A673 (cell line): ENCODE measurements at regions not wholly inside any gene's neighbourhood (a gene's known extent, or its start where the extent isn't known, plus 50 kb on each side); places are given as distances from the start of the nearest gene placed in this dataset.

ENCODE experiments used
- BruUV-seq: library from RNA; stranded (reverse); fragments of 400-500 nt; replicated peaks from 2 replicates; lab custom pipeline; 2021; lab: Mats Ljungman, UMichigan
- CTCF ChIA-PET: fragments of 300-600 bp; sonication (Branson Sonifier 250); formaldehyde crosslinking; loops from one replicate; lab custom pipeline; 2022; ENCODE audit warnings: antibody characterized with exemption; lab: Charles Lee
- POLR2A ChIA-PET: fragments of 300-600 bp; sonication (Branson Sonifier 250); formaldehyde crosslinking; loops from one replicate; lab custom pipeline; 2022; ENCODE audit warnings: antibody characterized with exemption; ENCODE audit not compliant: low non-redundant PET; lab: Charles Lee
- DNase-seq: peaks from one replicate; pipeline ENCODE4 v3.0.0-alpha.2; 2015; ENCODE audit warnings: low spot score
- H3K27ac ChIP-seq: fragments of 200-600 bp; sonication (generic); 2 replicates; pipeline ENCODE4 v1.5.1; 2016; ENCODE audit warnings: mixed run types, low read depth, mild to moderate bottlenecking, mixed read lengths, antibody characterized with exemption, low read length; ENCODE audit not compliant: poor library complexity, severe bottlenecking
- H3K27me3 ChIP-seq: fragments of 200-600 bp; sonication (generic); replicated peaks from 2 replicates; pipeline ENCODE4 v1.6.1; 2017; ENCODE audit warnings: mixed run types, low read depth, mild to moderate bottlenecking, mixed read lengths, antibody characterized with exemption, low read length; ENCODE audit not compliant: insufficient read depth, poor library complexity
- H3K36me3 ChIP-seq: fragments of 200-600 bp; sonication (generic); 2 replicates; pipeline ENCODE4 v1.6.1; 2016; ENCODE audit warnings: mixed run types, mild to moderate bottlenecking, mixed read lengths, antibody characterized with exemption, low read length; ENCODE audit not compliant: insufficient read depth, poor library complexity, severe bottlenecking
- H3K4me1 ChIP-seq: fragments of 200-600 bp; sonication (generic); 2 replicates; pipeline ENCODE4 v1.6.1; 2017; ENCODE audit warnings: mixed run types, mild to moderate bottlenecking, mixed read lengths, antibody characterized with exemption, low read length; ENCODE audit not compliant: insufficient read depth, poor library complexity, severe bottlenecking
- H3K4me3 ChIP-seq: fragments of 200-600 bp; sonication (generic); 2 replicates; pipeline ENCODE4 v1.5.1; 2016; ENCODE audit warnings: low read depth, mixed run types, mild to moderate bottlenecking, mixed read lengths, low read length; ENCODE audit not compliant: poor library complexity, severe bottlenecking
- H3K9me3 ChIP-seq: fragments of 200-600 bp; sonication (generic); 2 replicates; pipeline ENCODE4 v1.6.1; 2016; ENCODE audit warnings: mixed run types, low read depth, mild to moderate bottlenecking, mixed read lengths, antibody characterized with exemption, low read length; ENCODE audit not compliant: poor library complexity, severe bottlenecking
- EZH2 ChIP-seq: fragments of 200-600 bp; sonication (generic); IDR thresholded peaks from 2 replicates; pipeline ENCODE4 v1.6.1; 2017; ENCODE audit warnings: borderline replicate concordance, low read depth, mild to moderate bottlenecking, mixed read lengths, antibody characterized with exemption, low read length; ENCODE audit not compliant: poor library complexity, severe bottlenecking
- intact Hi-C: fragments of 100-400 bp; cut with micrococcal nuclease; formaldehyde crosslinking; loops from one replicate; pipeline ENCODE4 v1.10.0; 2022; ENCODE audit not compliant: unreplicated experiment
- TF ChIP-seq, protein P1 (sequence below): fragments of 300-800, 200-600 bp; sonication (generic); conservative IDR thresholded peaks from 2 replicates; pipeline ENCODE4 v1.5.1; 2017; ENCODE audit warnings: low read depth, mild to moderate bottlenecking, antibody characterized with exemption, low read length, moderate library complexity, mixed read lengths

DNA sequence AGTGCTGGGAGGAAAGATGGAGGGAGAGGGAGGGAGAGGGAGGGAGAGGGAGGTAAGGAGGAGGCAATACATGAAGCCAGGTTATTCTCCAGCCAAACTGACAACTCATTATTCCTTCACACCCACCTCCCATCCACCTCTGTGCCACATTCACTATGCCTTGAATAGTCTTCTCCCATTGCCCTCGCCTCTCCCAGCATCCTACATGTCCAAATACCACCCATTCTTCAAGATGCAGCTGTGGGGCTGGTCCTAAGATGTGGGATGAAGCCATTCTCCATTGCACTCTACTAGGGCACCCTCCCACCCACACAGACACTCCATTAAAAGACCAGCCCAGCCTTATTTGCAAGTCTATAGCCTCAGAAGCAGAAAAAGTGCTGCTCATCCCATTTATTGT is 165.8 kb downstream of the RRAGC start:
- Histone ChIP-seq H3K27me3 (no peaks in the 10 kb centered on the region), H3K36me3 (no peaks in the 10 kb centered on the region), H3K27ac (no peak overlapping the region), H3K4me1 (no peaks in the 10 kb centered on the region), H3K4me3 (no peak overlapping the region), H3K9me3 (no peaks in the 10 kb centered on the region)
- CTCF ChIA-PET, result no interaction called here
- POLR2A ChIA-PET, result no interaction called here
- intact Hi-C loops, result no loop called here
- TF ChIP-seq, protein P1, sequence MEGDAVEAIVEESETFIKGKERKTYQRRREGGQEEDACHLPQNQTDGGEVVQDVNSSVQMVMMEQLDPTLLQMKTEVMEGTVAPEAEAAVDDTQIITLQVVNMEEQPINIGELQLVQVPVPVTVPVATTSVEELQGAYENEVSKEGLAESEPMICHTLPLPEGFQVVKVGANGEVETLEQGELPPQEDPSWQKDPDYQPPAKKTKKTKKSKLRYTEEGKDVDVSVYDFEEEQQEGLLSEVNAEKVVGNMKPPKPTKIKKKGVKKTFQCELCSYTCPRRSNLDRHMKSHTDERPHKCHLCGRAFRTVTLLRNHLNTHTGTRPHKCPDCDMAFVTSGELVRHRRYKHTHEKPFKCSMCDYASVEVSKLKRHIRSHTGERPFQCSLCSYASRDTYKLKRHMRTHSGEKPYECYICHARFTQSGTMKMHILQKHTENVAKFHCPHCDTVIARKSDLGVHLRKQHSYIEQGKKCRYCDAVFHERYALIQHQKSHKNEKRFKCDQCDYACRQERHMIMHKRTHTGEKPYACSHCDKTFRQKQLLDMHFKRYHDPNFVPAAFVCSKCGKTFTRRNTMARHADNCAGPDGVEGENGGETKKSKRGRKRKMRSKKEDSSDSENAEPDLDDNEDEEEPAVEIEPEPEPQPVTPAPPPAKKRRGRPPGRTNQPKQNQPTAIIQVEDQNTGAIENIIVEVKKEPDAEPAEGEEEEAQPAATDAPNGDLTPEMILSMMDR, result no peak
- no peak for TF ChIP-seq EZH2
- no peak for DNase-seq
- no TSS peak for BruUV-seq

DNA sequence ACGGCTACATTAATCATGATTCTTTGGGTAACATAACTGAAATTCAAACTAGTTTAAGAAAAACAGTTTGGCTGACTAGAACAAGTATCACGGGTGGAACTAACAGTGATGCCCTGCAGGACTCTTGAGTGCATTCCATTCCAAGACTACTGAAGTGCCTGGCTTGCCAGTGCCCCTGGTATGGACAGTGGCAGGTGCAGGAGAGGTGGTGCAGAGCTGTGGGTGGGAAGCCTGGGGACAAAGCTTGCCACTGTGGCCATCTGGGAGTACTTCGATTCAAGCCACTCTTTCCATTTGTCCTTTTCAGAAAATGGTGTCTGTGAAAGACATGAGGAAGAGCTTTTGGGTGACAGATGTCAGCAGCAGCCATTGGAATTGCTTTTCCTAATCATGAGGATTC is 166.5 kb downstream of the RRAGC start:
- no peak for TF ChIP-seq EZH2
- TF ChIP-seq, protein P1, result no peak
- CTCF ChIA-PET, result interaction anchor here (0.6 kb wide), 1 partner anchor 332 kb away, joined by 3 read pairs; no protein-coding TSS in a partner anchor
- no peak overlapping the region for H3K27ac ChIP-seq

DNA sequence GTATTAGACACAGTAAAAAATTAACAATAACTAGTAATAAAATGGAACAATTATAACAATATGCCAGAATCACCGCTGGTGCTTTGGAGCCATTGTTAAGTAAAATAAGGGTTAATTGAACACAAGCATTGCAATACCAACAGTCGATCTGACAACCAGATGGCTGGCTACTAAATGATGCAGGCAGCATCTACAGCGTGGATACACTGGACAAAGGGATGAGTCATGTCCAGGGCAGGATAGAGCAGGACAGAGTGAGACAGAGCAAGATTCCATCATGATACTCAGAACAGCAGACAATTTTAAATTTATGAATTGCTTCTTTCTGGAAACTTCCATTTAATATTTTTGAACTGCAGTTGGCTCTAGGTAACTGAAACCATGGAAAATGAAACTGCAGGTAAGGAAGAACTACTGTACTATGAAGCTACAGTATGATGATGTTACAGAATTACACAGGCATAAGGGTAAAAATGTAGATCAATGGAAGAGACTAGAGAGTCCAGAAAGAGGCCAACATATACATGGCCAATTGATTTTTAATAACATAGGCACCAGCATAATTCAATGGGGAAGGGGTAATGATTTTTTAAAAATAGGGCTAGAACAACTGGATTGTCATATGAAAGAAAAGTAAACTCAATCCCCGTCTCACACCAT is 168.7 kb downstream of the RRAGC start:
- CTCF ChIA-PET, result no interaction called here
- POLR2A ChIA-PET, result no interaction called here

More for the DNA sequence above, 166.5 kb downstream of the RRAGC start:
- Histone ChIP-seq H3K36me3 (no peaks in the 10 kb centered on the region), H3K27me3 (no peaks in the 10 kb centered on the region), H3K9me3 (no peaks in the 10 kb centered on the region), H3K4me1 (no peaks in the 10 kb centered on the region), H3K4me3 (no peak overlapping the region)
- no TSS peak for BruUV-seq
- POLR2A ChIA-PET, result no interaction called here
- intact Hi-C loops, result no loop called here
- no peak for DNase-seq

More for the DNA sequence above, 168.7 kb downstream of the RRAGC start:
- Histone ChIP-seq H3K4me1 (no peaks in the 10 kb centered on the region), H3K27me3 (no peaks in the 10 kb centered on the region), H3K36me3 (no peaks in the 10 kb centered on the region), H3K9me3 (no peaks in the 10 kb centered on the region), H3K27ac (no peak overlapping the region), H3K4me3 (no peak overlapping the region)
- no peak for DNase-seq
- intact Hi-C loops, result no loop called here
- TF ChIP-seq EZH2, result no peak
- TF ChIP-seq, protein P1, result no peak
- BruUV-seq, result no TSS peak
